NCI-H345 (cell line): ENCODE measurements at regions not wholly inside any gene's neighbourhood (a gene's known extent, or its start where the extent isn't known, plus 50 kb on each side); places are given as distances from the start of the nearest gene placed in this dataset.

Experiments used
- DNase-seq: peaks from one replicate; lab custom pipeline; 2025; lab: John Stamatoyannopoulos, UW

DNA sequence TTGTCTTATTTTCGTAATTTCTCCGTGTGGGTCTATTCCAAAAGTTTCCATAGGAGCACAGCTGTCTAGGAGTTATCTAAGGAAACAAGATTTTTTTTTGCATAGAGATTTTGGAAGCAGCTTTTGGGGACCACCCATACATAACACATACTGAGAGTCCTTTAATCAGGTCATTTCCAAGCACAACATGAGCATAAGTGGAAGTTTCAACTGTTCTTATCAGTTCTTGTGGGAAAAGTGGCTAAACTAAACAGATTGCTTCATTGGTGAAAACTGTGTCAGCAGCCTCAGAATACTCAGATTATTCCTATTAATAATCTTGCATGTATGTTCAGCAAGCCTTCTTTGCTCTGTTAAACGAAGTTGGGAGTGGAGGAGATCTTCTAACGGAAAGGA is 153.6 kb upstream of the TYRP1 start:
- DNase-seq: no peak

DNA sequence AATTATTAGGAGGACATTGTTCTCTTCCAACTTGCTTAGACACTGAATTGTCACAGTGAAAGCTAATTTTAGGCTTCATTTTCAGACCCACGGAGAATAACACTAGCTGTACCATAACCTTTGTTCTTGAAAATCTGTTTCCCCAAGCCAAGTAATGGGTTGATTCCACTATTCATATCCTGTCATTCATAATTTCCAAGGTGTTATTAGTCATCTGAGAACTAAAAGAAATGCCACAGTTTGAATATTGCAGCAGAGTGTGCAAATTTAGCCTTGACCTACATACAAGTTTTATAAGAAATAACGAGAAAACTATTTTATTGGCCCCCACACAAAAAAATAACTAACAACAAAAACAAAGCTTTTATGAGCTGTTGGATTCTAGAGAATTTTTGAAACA is 148.5 kb upstream of the TYRP1 start:
- no peak for DNase-seq

DNA sequence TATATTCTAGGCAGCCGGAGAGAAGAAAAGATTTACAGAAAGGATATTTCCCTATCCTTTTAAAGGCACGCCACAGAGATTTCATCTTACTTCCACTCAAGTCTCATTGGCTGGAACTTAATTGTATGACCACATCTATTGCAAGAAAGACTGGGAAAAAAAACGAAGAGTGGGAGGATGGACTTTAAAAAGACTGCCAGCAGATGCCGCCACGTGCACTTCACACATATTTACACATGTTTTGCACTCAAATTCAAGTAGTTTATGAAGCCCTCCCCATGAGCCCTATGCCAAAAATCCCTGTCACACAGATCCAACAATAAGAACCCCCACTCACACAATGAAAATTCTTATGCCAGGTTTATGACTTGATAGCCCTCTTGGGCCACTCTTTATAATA is 138.5 kb upstream of the TYRP1 start:
- no peak for DNase-seq

DNA sequence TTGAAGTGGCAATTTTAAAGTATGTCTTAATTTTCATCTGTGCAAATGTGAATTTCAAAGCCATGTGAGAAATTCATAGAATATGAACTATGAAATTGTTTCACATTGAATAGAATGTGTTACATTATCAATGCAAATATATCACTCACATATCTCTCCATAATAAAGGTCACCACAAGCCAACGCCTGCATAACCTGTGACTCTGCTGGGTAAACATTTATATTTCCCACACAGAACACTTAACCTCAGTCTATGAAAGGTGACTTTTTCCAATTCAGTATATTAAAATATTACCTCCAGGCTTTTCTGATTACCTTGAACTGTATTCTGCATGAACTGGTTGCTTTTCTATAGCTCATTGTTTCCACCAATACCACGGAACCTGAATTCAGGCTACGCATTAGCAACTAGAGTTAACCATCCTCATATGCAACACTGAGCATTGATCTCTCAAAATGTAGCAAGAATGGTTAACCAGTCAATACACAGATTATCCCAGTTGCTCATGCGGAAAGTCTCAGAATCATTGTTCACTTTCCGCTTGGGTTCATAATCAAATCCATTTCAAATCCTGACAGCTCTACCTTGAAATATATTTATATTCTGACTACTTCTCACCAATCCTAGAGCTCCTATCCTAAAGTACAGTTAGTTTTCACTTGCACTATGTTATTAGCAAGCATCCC is 126.6 kb upstream of the TYRP1 start:
- no peak for DNase-seq

DNA sequence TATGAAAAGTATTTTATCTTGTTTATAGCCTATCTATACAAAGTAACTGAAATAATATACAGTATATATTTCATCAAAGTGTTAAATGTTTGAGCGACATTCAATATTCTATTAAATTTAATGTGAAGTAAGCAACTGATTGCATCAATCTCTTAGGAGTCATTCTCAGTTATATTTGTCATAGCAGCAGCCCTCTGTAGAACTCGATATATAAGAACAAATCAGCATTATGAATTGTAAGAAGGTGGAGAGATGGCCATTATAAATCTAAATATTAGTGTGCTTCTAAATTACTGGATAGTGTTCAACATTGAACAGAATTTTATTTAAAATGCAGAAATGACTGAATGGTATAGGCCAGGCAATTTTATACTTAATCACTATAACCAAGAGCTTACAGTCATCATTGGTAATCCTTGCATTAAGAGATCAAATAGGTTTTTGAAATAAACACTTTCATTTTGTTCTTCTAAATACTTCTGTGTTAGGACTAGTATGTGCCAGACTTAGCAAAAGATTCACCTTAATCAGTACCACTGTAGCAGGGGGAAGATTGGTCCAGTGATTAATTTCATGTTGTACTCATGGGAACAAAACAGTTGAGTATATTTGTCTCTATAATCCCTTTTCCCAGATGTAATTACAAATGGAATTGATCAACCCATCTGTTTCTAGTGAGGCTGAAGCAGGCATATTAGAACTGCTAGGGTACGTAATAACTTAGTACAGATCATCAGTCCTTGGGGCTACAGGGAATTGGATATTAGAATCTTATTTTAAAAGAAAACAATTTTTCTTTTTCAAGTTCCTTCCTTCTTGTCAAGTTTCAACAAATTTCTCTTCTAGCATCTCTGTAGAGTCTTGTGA is 108.3 kb upstream of the TYRP1 start:
- no peak for DNase-seq

DNA sequence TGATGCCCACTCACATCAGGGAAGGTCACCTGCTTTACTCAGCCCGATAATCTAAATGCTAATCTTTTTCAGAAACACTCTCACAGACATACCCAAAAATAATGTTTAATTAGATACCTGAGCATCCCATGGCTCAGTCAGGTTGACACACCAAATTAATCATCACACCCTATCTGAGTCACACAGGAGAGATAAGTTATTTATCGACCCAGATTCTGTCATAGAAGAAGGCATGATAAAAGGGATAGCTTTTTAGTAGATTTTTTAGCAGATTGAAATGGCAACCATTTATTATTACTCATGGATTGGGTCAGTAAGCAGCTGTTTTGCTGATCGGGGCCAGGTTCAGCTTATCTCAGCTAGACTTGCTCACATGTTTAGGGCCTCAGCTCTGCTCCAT is 97.8 kb upstream of the TYRP1 start:
- DNase-seq: no peak

DNA sequence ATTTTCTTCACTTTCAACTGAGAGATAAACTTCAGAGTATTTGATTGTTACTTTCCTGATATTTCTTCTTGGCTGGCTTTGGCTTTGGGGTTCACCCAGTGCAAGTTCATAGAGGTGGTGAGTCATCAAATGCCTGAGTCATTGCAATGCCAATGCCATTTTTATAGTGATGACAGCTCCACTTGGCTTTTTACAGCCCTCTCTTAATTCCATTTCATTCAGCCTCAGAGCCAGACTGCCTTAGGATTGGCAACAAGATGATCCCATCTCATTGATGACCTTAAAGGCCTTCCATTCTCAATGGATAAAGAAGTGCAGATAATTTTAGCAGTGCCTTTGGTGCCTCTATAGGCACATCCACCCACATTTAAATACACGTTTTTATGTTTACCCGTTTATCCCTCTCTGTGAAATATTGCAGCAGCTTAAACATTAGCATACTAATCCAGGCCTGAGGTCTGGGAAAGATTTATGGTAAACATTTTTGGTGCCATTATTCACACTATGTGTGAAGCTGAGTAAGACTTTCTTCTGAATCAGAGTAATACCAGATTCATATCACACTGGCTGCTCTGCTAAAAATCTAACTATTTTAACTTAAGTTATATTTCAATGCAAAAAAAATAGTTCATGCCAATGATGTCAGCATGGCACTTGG is 88.9 kb upstream of the TYRP1 start:
- DNase-seq: no peak

DNA sequence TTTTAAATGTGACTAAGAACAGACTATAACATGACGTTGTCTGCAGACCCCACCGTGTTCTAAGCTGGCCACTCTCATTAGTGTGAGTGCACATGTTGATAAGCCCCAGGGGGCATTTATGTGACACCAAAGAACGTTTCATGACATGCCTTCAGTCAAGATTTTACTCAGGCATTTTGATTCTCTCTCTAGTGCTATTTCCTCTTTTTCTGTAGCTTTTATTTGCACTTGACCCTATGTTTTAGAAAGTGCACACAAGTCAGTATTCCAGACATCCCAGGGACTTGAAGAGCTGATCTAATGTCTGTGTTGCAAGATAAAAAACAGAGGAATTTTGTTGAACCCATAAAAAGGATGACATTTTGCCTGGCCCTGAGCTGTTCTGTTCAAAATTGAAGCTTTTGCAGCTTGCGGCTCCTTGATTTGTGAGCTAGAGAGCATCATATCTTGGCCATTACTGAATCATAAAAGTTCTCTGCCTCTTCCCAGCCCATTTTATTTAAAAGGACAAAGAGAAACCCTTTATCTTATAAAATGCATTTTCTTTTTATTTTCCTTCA is 80.9 kb upstream of the TYRP1 start:
- no peak for DNase-seq

DNA sequence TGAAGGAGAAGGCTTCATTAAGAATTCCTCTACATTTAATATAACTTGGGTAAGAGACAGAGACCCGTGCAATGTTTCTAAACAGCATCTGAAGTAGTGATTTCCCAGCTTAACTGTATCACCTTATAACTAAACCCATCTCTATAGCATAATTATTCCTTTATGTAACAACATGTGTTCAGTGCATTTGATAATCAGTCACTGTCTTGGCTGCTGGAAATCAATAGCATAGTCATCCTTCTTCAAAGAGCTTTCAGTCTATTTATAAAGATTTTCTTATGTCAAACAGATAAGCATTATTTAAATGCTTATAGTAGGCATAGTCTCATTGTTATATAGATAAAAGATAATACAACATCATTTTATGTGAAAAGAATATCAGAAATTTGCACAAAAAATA is 80.1 kb upstream of the TYRP1 start:
- no peak for DNase-seq

DNA sequence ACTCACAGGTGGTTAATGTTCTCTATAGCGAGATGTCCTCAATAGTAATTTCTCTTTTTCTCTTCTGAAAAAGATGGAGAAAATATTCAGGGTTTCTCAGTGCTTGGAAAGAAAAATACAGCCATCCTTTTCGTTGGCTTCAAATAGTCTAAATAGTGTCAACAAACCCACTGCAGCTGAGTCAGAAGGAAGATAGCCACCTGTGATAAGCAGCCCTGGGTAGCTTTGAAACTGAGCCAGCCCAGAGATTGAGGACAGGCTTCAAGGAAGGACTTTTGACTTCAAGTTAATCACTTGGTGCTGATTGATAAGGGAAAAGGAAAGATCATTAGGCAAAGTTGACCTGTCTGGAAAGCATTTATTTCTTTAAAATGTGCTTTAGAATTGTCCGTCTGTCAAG is 78.7 kb upstream of the TYRP1 start:
- no peak for DNase-seq

DNA sequence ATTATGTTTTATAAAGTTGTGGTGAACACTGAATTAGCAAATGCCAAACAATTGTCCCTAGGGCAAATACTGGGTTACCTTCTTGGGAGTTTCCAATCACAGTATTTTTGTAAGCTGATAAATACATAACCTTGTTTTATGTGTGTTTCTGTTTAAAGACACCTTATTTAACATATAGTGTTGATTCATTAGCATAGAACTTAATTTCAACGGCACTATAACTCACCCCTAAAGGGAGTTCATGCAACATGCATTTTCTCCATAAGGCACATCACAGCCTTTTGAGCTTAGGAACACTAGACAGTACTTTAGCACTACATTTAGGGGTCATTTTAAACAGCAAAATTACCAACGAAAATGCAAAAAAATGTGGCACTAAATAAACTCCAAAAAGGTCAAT is 74.2 kb upstream of the TYRP1 start:
- no peak for DNase-seq

DNA sequence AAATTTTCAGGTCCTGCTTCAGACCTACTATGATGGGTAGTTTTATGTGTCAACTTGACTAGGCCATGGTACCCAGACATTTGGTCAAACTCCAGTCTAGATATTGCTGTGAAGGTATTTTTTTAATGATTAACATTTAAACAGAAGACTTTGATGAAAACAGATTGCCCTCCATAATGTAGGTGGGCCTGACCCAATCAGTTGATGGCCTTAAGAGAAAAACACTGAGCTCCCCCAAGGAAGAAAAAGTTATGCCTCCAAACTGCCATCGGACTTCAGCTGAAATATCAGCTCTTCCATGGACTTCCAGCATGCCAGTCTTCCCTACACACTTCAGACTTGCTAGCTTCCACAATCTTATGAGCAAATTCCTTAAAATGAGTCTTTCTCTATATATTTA is 67.3 kb upstream of the TYRP1 start:
- no peak for DNase-seq

DNA sequence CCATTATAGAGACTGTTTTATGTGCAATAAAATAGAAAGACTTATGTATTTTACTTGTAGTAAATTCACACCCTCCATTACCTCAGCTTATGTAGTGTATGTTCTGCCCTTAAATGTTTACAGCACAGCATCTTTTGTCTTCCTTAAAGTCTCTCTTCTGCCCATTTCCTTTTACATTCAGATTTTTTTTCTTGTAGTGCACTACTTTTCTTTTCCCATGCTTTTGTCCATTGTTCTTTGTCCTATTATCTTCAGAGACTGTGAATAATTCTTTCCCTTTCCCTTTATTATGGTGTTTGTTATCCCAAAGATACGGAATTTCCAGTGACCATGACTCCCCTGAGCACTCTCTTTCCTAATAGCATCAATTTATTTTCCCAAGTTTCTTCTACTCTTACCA is 66.1 kb upstream of the TYRP1 start:
- DNase-seq: no peak

DNA sequence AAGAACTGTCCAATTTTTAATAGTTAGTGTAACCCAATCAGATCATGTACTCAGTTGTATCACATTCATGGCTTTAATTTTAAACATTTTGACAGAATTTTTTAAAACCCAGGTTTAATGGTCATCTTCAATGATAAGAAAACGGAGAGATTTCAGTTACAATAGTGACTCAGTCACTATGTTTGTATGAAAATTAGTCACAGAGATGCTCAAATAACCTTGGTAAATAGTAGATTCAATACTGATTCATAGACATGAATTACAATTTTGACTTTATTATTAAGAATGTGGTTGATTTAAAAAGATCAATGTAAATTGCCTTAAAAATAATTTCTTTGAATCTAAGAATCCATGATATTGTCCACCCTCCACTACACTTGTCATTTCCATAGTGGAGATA is 64.6 kb upstream of the TYRP1 start:
- DNase-seq: no peak

DNA sequence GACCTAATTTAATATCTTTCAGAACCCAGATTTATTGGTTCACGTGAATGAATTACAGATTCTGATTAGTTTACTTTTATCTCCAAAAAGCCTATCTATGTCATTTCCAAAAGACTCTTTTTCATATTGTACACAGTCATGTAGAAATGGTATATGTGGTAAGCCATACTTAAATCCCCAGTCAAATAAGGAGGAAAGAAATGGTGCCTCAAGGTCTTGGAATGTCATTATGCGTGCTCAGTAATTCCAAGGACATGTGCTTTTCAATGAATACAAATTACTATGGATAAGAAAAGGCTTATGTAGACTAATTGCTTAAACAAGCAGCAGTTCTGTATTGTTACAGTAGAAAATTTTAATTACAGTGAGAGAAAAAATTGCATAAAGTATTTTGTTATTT is 64.1 kb upstream of the TYRP1 start:
- DNase-seq: no peak

DNA sequence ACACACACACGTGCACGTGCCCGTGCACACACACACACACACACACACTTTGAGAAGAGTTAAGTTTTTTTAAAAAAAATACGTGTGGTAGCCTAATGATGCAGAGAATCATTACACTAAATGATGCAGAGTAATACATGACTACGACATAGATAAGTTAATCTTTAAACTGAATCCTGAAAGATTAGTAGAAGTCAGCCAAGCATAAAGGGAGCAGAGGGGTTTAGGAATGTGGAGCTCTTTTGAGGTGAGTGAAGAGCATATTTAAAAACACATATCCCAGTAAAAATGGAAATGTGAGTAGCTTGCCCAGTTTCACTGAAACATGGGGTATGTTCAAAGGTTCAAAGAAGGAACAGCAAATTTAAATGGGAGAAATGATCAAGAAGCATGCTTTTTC is 61.3 kb upstream of the TYRP1 start:
- no peak for DNase-seq

DNA sequence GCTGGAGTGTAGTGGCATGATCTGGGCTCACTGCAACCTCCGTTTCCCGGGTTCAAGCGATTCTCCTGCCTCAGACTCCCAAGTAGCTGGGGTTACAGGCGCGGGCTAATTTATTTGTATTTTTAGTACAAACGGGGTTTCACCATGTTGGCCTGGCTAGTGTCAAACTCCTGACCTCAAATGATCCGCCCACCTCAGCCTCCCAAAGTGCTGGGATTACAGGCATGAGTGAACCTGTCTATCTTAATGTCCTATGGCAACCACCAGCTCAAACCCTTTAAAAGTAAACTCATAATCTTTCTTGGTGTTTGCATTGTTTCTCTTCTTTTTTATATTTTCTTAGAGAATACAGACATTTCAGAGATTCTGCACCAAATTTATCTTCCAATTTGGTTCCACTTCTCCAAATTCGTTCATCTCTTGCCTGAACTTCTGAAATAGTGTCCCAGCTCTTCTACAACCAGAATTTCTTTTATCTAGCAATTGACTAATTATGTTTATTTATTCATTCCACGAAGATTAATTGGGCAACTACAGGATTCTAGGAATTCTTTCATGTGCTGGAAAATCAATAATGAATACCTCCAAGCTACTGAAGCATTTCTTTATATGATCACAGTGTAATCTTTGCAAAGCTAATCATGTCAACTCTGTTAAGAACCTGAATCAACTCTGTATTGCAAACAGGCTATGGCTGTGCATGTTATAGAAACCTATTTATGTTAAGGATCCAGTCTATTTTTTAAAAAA is 60.0 kb upstream of the TYRP1 start:
- DNase-seq: no peak

DNA sequence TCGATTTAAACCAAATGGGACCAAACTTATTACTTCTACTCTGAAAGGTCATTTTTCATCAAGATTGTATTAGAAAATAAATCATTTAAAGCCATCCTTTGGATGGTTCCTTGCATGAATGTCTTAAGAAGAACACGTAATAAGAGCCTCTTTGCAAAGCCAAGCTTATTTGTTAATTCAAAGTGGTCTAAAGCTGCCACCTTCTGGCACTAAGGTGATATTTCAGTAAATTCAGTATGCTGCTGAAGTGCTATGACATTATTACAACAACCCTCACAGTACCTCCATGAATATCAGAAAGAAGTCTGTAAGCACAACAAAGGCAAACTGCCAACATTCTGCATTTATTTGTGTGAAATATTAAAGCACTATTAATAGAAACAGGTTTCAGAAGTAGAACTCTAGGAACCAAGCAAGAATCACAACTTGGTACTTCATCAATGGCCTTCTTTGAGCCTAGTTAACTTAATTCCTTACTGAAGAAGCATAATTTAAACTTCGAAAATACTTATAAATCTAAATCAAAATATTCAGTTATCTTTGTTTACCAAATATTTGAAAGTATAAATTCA is 53.1 kb upstream of the TYRP1 start:
- DNase-seq: peak; percentile 35

DNA sequence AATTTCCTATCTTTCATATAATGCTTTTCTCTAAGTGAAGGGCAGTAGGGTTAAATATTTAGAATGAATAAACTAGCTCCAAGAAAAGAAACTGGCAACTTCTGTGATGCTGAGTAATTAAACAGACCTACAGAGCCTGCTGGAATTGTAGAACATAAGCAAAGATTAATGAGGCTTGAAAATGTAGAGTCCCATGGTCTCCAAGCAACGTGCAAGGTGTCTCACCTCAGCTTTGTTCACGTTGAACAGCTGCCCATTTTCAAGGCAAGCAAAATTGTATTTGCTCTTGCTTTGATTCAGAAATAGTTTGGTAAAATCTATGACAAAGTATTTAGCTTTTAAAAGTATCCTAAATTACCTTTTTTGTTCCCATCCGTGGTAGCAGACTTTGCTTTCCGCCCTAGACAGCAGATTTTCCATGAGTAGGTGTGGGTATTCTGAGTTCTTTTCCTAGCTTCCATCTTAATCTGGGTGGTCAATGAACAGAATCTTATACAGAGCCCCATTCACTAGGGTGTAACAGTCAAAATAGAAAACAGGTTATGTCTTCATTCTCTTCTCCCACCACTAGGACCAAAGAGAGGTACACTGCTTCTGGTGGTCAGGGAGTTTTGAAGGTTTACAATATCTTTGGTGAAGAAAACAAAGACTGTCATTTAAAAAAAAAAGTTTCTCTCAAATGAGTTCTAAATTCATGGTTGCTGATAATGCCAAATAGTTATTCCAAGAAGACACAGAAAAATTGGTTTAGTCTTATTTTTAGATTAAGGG is 52.1 kb upstream of the TYRP1 start:
- DNase-seq: peak; percentile 5
